Kidney epithelial cell (primary cell): ENCODE measurements at regions not wholly inside any gene's neighbourhood (a gene's known extent, or its start where the extent isn't known, plus 50 kb on each side); places are given as distances from the start of the nearest gene placed in this dataset.

Source experiments
- DNase-seq: peaks from one replicate; pipeline ENCODE4 v3.0.0-alpha.2; 2010; ENCODE audit warnings: low read depth
- H3K27me3 ChIP-seq: 2 replicates; pipeline ENCODE4 v1.6.0; 2011; ENCODE audit warnings: low read length; ENCODE audit not compliant: control insufficient read depth, insufficient read depth
- H3K36me3 ChIP-seq: 2 replicates; pipeline ENCODE4 v1.5.1; 2011; ENCODE audit warnings: low read length; ENCODE audit not compliant: control insufficient read depth, insufficient read depth
- H3K4me3 ChIP-seq: 2 replicates; pipeline ENCODE4 v1.5.1; 2011; ENCODE audit warnings: low read depth, mild to moderate bottlenecking, control low read depth, low read length
- CTCF ChIP-seq: IDR thresholded peaks from 2 replicates; pipeline ENCODE4 v1.5.1; 2011; ENCODE audit warnings: mild to moderate bottlenecking, moderate library complexity, low read length, control low read depth, inconsistent platforms; ENCODE audit not compliant: insufficient read depth, poor library complexity, severe bottlenecking

- Histone ChIP-seq H3K36me3 (no peaks in the 10 kb centered on the region), H3K4me3 (no peak overlapping the region), H3K27me3 (no peaks in the 10 kb centered on the region)
- no peak for TF ChIP-seq CTCF
- no peak for DNase-seq
Measured at GRCh38 chr1:163504331-163504978, 182.7 kb downstream of the NUF2 start.

GRCh38 chr1:163509114-163509513, 187.4 kb downstream of the NUF2 start:
- DNase-seq, result no peak
- no peaks in the 10 kb centered on the region for H3K36me3 ChIP-seq
- no peaks in the 10 kb centered on the region for H3K27me3 ChIP-seq
- no peak overlapping the region for H3K4me3 ChIP-seq
- TF ChIP-seq CTCF, result no peak

GRCh38 chr1:163512349-163512989, 190.7 kb downstream of the NUF2 start:
- H3K4me3 ChIP-seq, result no peak overlapping the region
- no peaks in the 10 kb centered on the region for H3K36me3 ChIP-seq
- TF ChIP-seq CTCF, result no peak
- no peaks in the 10 kb centered on the region for H3K27me3 ChIP-seq
- no peak for DNase-seq

GRCh38 chr1:163523375-163524029, 201.7 kb downstream of the NUF2 start:
- no peak overlapping the region for H3K4me3 ChIP-seq
- H3K36me3 ChIP-seq, result no peaks in the 10 kb centered on the region
- H3K27me3 ChIP-seq, result no peaks in the 10 kb centered on the region
- TF ChIP-seq CTCF, result no peak
- DNase-seq, result no peak

GRCh38 chr1:163528710-163529348, 207.1 kb downstream of the NUF2 start:
- no peak for DNase-seq

More at GRCh38 chr1:163528710-163529348, 207.1 kb downstream of the NUF2 start:
- no peaks in the 10 kb centered on the region for H3K36me3 ChIP-seq
- peak; percentile 58 for TF ChIP-seq CTCF
- H3K4me3 ChIP-seq, result no peak overlapping the region
- no peaks in the 10 kb centered on the region for H3K27me3 ChIP-seq
